Liver (tissue), 8 donors: ENCODE measurements at regions not wholly inside any gene's neighbourhood (a gene's known extent, or its start where the extent isn't known, plus 50 kb on each side); places are given as distances from the start of the nearest gene placed in this dataset.

ENCODE experiments used
- DNase-seq: peaks from one replicate; pipeline ENCODE4 v3.0.0-alpha.2; 2017; ENCODE audit warnings: low spot score
- H3K27ac ChIP-seq, 2 donors: one replicate each; pipeline ENCODE4 v1.7.0; 2013; ENCODE audit warnings: inconsistent platforms in 2 of 2, low read length in 2 of 2, control low read depth in 1 of 2, low read depth in 1 of 2, mild to moderate bottlenecking in 1 of 2
- H3K27me3 ChIP-seq, 4 donors: one replicate each; pipeline versions ENCODE4 v1.6.1 to v1.7.0; 2013; ENCODE audit warnings: low read length in 3 of 4, inconsistent platforms in 1 of 4, mild to moderate bottlenecking in 1 of 4, moderate library complexity in 1 of 4; ENCODE audit not compliant: control insufficient read depth in 4 of 4, insufficient read depth in 4 of 4
- H3K36me3 ChIP-seq, 4 donors: one replicate each; pipeline versions ENCODE4 v1.6.1 to v1.7.0; 2013; ENCODE audit warnings: low read length in 3 of 4, mild to moderate bottlenecking in 3 of 4, low read depth in 1 of 4, moderate library complexity in 1 of 4; ENCODE audit not compliant: control insufficient read depth in 4 of 4, insufficient read depth in 3 of 4
- H3K4me1 ChIP-seq, 4 donors: one replicate each; pipeline versions ENCODE4 v1.6.1 to v1.7.0; 2013; ENCODE audit warnings: low read length in 3 of 4, mild to moderate bottlenecking in 3 of 4, moderate library complexity in 1 of 4; ENCODE audit not compliant: control insufficient read depth in 4 of 4, insufficient read depth in 4 of 4
- H3K4me3 ChIP-seq, 3 donors: one replicate each; pipeline versions ENCODE4 v1.6.1 to v1.7.0; 2013; ENCODE audit warnings: low read length in 3 of 3, control low read depth in 1 of 3, low read depth in 1 of 3, mild to moderate bottlenecking in 1 of 3
- H3K9ac ChIP-seq, 2 donors: one replicate each; pipeline ENCODE4 v1.7.0; 2013; ENCODE audit warnings: low read length in 2 of 2, mild to moderate bottlenecking in 2 of 2, moderate library complexity in 2 of 2, control low read depth in 1 of 2, low read depth in 1 of 2
- H3K9me3 ChIP-seq, 4 donors: one replicate each; pipeline versions ENCODE4 v1.6.1 to v1.7.0; 2013; ENCODE audit warnings: low read length in 3 of 4; ENCODE audit not compliant: control insufficient read depth in 4 of 4
- ATF3 ChIP-seq: IDR thresholded peaks from 2 replicates; pipeline ENCODE4 v1.6.1; 2016; ENCODE audit warnings: antibody characterized with exemption
- CTCF ChIP-seq: fragments of 150-350 bp; IDR thresholded peaks from 2 replicates; pipeline ENCODE4 v1.5.1; 2017; ENCODE audit warnings: improper control_type of control experiment, low read depth, low read length; ENCODE audit not compliant: missing input control
- EGR1 ChIP-seq, 2 donors: IDR thresholded peaks; 2 replicates each; pipeline ENCODE4 v1.6.1; 2016 to 2018; ENCODE audit warnings: antibody characterized with exemption in 2 of 2, low read depth in 2 of 2
- FOXA1 ChIP-seq: IDR thresholded peaks from 2 replicates; pipeline ENCODE4 v1.6.1; 2016; ENCODE audit warnings: antibody characterized with exemption
- FOXA2 ChIP-seq: IDR thresholded peaks from 2 replicates; pipeline ENCODE4 v1.6.1; 2016; ENCODE audit warnings: antibody characterized with exemption
- GABPA ChIP-seq, 2 donors: IDR thresholded peaks in 1 of 2; conservative IDR thresholded peaks in 1 of 2; 2 replicates each; pipeline ENCODE4 v1.6.1; 2016; ENCODE audit warnings: antibody characterized with exemption in 2 of 2, mild to moderate bottlenecking in 1 of 2, moderate library complexity in 1 of 2
- JUND ChIP-seq, 2 donors: IDR thresholded peaks; 2 replicates each; pipeline ENCODE4 v1.6.1; 2016; ENCODE audit warnings: antibody characterized with exemption in 2 of 2
- MAX ChIP-seq: IDR thresholded peaks from 2 replicates; pipeline ENCODE4 v1.6.1; 2016; ENCODE audit warnings: antibody characterized with exemption
- NR2F2 ChIP-seq: IDR thresholded peaks from 2 replicates; pipeline ENCODE4 v1.6.1; 2016; ENCODE audit warnings: antibody characterized with exemption
- RAD21 ChIP-seq, 2 donors: IDR thresholded peaks; 2 replicates each; pipeline ENCODE4 v1.6.1; 2016; ENCODE audit warnings: antibody characterized with exemption in 2 of 2, mild to moderate bottlenecking in 2 of 2
- REST ChIP-seq: IDR thresholded peaks from 2 replicates; pipeline ENCODE4 v1.6.1; 2016; ENCODE audit warnings: antibody characterized with exemption, mild to moderate bottlenecking
- RXRA ChIP-seq, 2 donors: IDR thresholded peaks; 2 replicates each; pipeline ENCODE4 v1.6.1; 2017 to 2018; ENCODE audit warnings: antibody characterized with exemption in 2 of 2, mild to moderate bottlenecking in 1 of 2
- SP1 ChIP-seq: IDR thresholded peaks from 2 replicates; pipeline ENCODE4 v1.6.1; 2018; ENCODE audit warnings: antibody characterized with exemption, mild to moderate bottlenecking
- TAF1 ChIP-seq: conservative IDR thresholded peaks from 2 replicates; pipeline ENCODE4 v1.6.1; 2016; ENCODE audit warnings: antibody characterized with exemption, mild to moderate bottlenecking
- YY1 ChIP-seq: IDR thresholded peaks from 2 replicates; pipeline ENCODE4 v1.6.1; 2016; ENCODE audit warnings: antibody characterized with exemption, mild to moderate bottlenecking
- ZBTB33 ChIP-seq: IDR thresholded peaks from 2 replicates; pipeline ENCODE4 v1.6.1; 2016; ENCODE audit warnings: antibody characterized with exemption
- WGBS: extraction: QIAGEN DNeasy Blood & Tissue Kit; methylation state at CpG from one replicate; pipeline ENCODE4 v1.1.7; 2013; 5-methylcytosine and 5-hydroxymethylcytosine counted together
- donor health status: healthy.
- donor health status: healthy.
- donor health status: healthy.
- donor health status: healthy.
- donor health status: healthy.

GRCh38 chr2:173468266-173468793 is 113.7 kb downstream of the CDCA7 start:
- WGBS = 95% methylated on average over 3 of the region's 3 CpGs
- Histone ChIP-seq H3K27me3 (no peaks in the 10 kb centered on the region), H3K4me1 (no peaks in the 10 kb centered on the region)

GRCh38 chr2:173472112-173472511 is 117.4 kb downstream of the CDCA7 start:
- peaks cover 0 to 9% (median under 1%) of the 10 kb centered on the region in 4 donors for H3K9me3 ChIP-seq
- no peak overlapping the region for H3K9ac ChIP-seq
- no peak for TF ChIP-seq MAX
- TF ChIP-seq TAF1 = no peak
- TF ChIP-seq RAD21 (IDR thresholded peaks at IDR 0.05) = no peak
- no peak for TF ChIP-seq RXRA (IDR thresholded peaks at IDR 0.05)
- H3K4me3 ChIP-seq = no peak overlapping the region
- no peaks in the 10 kb centered on the region for H3K4me1 ChIP-seq
- DNase-seq = no peak
- 68% methylated on average over 2 of the region's 2 CpGs for WGBS
- H3K36me3 ChIP-seq = no peaks in the 10 kb centered on the region
- no peak overlapping the region for H3K27ac ChIP-seq
- peaks cover 0 to 3% (median 0%) of the 10 kb centered on the region in 4 donors for H3K27me3 ChIP-seq

More at GRCh38 chr2:173468266-173468793, 113.7 kb downstream of the CDCA7 start:
- Histone ChIP-seq H3K9me3 (peaks cover 0 to 9% (median under 1%) of the 10 kb centered on the region in 4 donors), H3K9ac (no peak overlapping the region), H3K27ac (no peak overlapping the region), H3K4me3 (no peak overlapping the region), H3K36me3 (no peaks in the 10 kb centered on the region)
- TF ChIP-seq SP1 (no peak), RAD21 (IDR thresholded peaks at IDR 0.05) (no peak), NR2F2 (no peak), YY1 (no peak), ATF3 (no peak), EGR1 (IDR thresholded peaks at IDR 0.05; ENCODE audit: low read depth in 2 of 2) (no peak), CTCF (no peak), GABPA (IDR thresholded peaks at IDR 0.05 in 1 of 2, conservative IDR thresholded peaks at IDR 0.05 in 1 of 2) (no peak), TAF1 (no peak)
- DNase-seq = no peak

- Histone ChIP-seq H3K27me3 (no peaks in the 10 kb centered on the region), H3K9me3 (no peaks in the 10 kb centered on the region), H3K4me1 (no peaks in the 10 kb centered on the region), H3K9ac (no peak overlapping the region), H3K36me3 (no peaks in the 10 kb centered on the region), H3K27ac (no peak overlapping the region), H3K4me3 (no peak overlapping the region)
- 84% methylated on average over 5 of the region's 5 CpGs for WGBS
- DNase-seq = no peak
- TF ChIP-seq GABPA (IDR thresholded peaks at IDR 0.05 in 1 of 2, conservative IDR thresholded peaks at IDR 0.05 in 1 of 2) (no peak), TAF1 (no peak), ATF3 (no peak), JUND (IDR thresholded peaks at IDR 0.05) (no peak), NR2F2 (no peak), FOXA2 (no peak), FOXA1 (no peak), MAX (no peak), CTCF (no peak), YY1 (no peak), RAD21 (IDR thresholded peaks at IDR 0.05) (no peak), REST (no peak), ZBTB33 (no peak), RXRA (IDR thresholded peaks at IDR 0.05) (no peak)
These were observed 128.5 kb downstream of the CDCA7 start for GRCh38 chr2:173483137-173483536.
